Nephron (organoid): ENCODE measurements at regions not wholly inside any gene's neighbourhood (a gene's known extent, or its start where the extent isn't known, plus 50 kb on each side); places are given as distances from the start of the nearest gene placed in this dataset.

Source experiments
- H3K27ac Mint-ChIP-seq, 3 experiments: 2 replicates each; pipeline ENCODE4 v1.8.0; 2020; ENCODE audit warnings: mixed read lengths in 3 of 3, mild to moderate bottlenecking in 2 of 3, moderate library complexity in 1 of 3
- H3K27me3 Mint-ChIP-seq: 2 replicates; pipeline ENCODE4 v1.8.0; 2021; ENCODE audit warnings: low read depth, mild to moderate bottlenecking, moderate library complexity, mixed read lengths
- H3K36me3 Mint-ChIP-seq: 2 replicates; pipeline ENCODE4 v1.8.0; 2020; ENCODE audit warnings: low read depth, mixed read lengths
- H3K4me1 Mint-ChIP-seq: 2 replicates; pipeline ENCODE4 v1.8.0; 2020; ENCODE audit warnings: mixed read lengths
- H3K4me3 Mint-ChIP-seq, 3 experiments: 2 replicates each; pipeline ENCODE4 v1.8.0; 2020; ENCODE audit warnings: mild to moderate bottlenecking in 3 of 3, mixed read lengths in 3 of 3, moderate library complexity in 2 of 3
- H3K9me3 Mint-ChIP-seq: 2 replicates; pipeline ENCODE4 v1.8.0; 2020; ENCODE audit warnings: mixed read lengths
- TF ChIP-seq, protein P1 (sequence below), 3 experiments: fragments of 200-600 bp; sonication (generic); IDR thresholded peaks; one replicate each; pipeline ENCODE4 v1.5.0; 2021; ENCODE audit warnings: antibody characterized with exemption in 3 of 3; ENCODE audit not compliant: unreplicated experiment in 3 of 3

DNA sequence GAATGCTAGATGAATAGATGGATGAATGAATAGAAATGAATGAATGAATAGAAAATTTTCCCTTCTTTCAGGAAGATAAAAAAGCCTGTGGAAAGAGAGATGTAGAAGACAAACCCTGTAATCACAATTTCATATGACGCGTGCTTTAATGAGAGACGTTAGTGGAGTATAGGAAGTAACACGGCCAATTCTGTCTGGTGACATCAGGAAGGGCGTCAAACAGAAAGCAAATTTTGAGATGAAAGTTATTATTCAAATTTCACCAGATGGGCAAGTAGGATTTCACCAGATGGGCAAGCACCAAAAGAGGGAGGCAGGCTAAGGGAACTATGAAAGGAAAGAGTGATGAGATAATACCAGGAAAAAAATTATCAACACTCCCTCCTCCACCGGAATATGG lies 128.9 kb upstream of the PRSS1 start:
- Mint-ChIP-seq H3K4me1 (no peaks in the 10 kb centered on the region), H3K9me3 (no peaks in the 10 kb centered on the region), H3K36me3 (no peaks in the 10 kb centered on the region), H3K4me3 (no peak overlapping the region), H3K27ac (no peak overlapping the region), H3K27me3 (peaks cover 29% of the 10 kb centered on the region)
- TF ChIP-seq, protein P1, sequence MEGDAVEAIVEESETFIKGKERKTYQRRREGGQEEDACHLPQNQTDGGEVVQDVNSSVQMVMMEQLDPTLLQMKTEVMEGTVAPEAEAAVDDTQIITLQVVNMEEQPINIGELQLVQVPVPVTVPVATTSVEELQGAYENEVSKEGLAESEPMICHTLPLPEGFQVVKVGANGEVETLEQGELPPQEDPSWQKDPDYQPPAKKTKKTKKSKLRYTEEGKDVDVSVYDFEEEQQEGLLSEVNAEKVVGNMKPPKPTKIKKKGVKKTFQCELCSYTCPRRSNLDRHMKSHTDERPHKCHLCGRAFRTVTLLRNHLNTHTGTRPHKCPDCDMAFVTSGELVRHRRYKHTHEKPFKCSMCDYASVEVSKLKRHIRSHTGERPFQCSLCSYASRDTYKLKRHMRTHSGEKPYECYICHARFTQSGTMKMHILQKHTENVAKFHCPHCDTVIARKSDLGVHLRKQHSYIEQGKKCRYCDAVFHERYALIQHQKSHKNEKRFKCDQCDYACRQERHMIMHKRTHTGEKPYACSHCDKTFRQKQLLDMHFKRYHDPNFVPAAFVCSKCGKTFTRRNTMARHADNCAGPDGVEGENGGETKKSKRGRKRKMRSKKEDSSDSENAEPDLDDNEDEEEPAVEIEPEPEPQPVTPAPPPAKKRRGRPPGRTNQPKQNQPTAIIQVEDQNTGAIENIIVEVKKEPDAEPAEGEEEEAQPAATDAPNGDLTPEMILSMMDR (IDR thresholded peaks at IDR 0.05; ENCODE audit: unreplicated experiment in 3 of 3) = no peak

DNA sequence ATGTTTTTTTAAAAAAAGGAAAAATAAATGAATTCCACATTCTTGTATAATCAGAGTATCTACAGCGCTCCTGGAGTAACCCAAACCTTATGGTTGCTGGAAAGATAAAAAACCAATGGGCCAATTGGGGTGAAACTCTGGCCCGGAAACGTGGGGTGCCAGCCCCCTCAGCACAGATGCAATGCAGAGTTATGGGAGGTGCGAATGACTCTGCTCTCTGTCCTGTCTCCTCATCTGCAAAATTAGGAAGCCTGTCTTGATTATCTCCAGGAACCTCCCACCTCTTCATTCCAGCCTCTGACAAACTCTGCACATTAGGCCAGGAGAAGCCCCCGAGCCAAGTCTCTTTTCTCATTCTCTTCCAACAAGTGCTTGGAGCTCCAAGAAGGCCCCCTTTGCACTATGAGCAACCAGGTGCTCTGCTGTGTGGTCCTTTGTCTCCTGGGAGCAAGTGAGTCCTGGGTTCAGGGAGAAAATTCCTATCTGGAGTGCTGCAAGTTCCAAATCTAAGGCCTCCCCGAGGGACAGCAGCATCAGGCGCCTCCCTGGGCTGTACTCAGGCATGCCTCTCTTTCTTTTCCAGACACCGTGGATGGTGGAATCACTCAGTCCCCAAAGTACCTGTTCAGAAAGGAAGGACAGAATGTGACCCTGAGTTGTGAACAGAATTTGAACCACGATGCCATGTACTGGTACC lies 130.5 kb upstream of the PRSS1 start:
- no peaks in the 10 kb centered on the region for H3K36me3 Mint-ChIP-seq
- no peak overlapping the region for H3K4me3 Mint-ChIP-seq
- H3K27ac Mint-ChIP-seq = no peak overlapping the region

DNA sequence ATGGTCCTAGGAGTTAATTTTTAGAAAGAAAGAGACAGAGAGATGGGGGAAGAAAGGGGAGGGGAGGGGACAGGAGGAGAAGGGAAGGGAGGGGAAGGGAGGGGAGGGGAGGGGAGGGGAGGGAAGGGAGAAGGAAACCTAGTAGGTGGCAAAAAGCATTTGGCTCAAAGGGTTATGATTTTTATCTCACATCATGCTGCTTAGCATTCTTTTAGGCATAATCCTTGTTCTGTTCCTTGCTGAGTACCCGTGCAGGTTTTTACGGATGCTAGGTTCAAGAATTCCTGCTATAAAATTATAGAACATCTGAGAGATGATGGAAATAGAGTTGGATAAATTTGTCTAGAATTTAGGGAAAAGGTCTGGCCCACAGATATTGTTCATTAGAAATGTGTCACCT lies 132.4 kb upstream of the PRSS1 start:
- Mint-ChIP-seq H3K27ac (no peak overlapping the region), H3K36me3 (no peaks in the 10 kb centered on the region), H3K4me3 (no peak overlapping the region), H3K27me3 (peaks cover 34% of the 10 kb centered on the region), H3K9me3 (no peaks in the 10 kb centered on the region), H3K4me1 (no peaks in the 10 kb centered on the region)
- TF ChIP-seq, protein P1 (IDR thresholded peaks at IDR 0.05; ENCODE audit: unreplicated experiment in 3 of 3) = no peak

More for the DNA sequence above, 130.5 kb upstream of the PRSS1 start:
- H3K4me1 Mint-ChIP-seq = no peaks in the 10 kb centered on the region
- H3K27me3 Mint-ChIP-seq = peaks cover 34% of the 10 kb centered on the region
- TF ChIP-seq, protein P1 (IDR thresholded peaks at IDR 0.05; ENCODE audit: unreplicated experiment in 3 of 3) = no peak
- no peaks in the 10 kb centered on the region for H3K9me3 Mint-ChIP-seq

DNA sequence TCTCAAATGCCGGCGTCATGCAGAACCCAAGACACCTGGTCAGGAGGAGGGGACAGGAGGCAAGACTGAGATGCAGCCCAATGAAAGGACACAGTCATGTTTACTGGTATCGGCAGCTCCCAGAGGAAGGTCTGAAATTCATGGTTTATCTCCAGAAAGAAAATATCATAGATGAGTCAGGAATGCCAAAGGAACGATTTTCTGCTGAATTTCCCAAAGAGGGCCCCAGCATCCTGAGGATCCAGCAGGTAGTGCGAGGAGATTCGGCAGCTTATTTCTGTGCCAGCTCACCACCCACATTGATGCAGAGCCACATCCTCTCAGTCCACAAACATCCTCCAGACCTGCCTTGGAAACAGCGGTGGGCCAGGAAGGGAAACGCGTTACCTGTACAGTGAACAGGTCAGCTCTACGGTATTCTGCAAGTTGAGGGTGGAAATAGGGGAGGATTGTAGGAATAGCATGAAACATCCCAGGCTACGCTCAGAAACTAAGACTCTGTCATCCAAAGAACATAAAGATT lies 133.1 kb upstream of the PRSS1 start:
- no peaks in the 10 kb centered on the region for H3K4me1 Mint-ChIP-seq
- no peaks in the 10 kb centered on the region for H3K36me3 Mint-ChIP-seq
- TF ChIP-seq, protein P1 (IDR thresholded peaks at IDR 0.05; ENCODE audit: unreplicated experiment in 3 of 3) = no peak
- H3K4me3 Mint-ChIP-seq = no peak overlapping the region
- peaks cover 34% of the 10 kb centered on the region for H3K27me3 Mint-ChIP-seq
- no peaks in the 10 kb centered on the region for H3K9me3 Mint-ChIP-seq
- H3K27ac Mint-ChIP-seq = no peak overlapping the region

DNA sequence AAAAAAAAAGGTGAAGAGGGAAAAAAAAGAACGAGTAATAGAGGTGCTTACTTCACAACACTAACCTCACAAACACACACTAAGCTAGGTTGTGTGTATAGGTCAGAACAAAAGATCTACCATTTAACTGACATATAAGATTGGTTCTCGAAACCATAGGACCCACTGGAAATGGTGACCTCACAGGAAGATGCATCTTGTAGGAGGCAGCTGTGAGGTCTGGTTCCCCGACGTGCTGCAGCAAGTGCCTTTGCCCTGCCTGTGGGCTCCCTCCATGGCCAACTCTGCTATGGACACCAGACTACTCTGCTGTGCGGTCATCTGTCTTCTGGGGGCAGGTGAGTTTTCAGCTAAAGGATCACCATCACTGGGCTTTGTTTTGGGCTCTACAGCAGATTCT lies 133.8 kb upstream of the PRSS1 start:
- no peak overlapping the region for H3K4me3 Mint-ChIP-seq
- TF ChIP-seq, protein P1 (IDR thresholded peaks at IDR 0.05; ENCODE audit: unreplicated experiment in 3 of 3) = no peak
- no peak overlapping the region for H3K27ac Mint-ChIP-seq
- no peaks in the 10 kb centered on the region for H3K36me3 Mint-ChIP-seq
- no peaks in the 10 kb centered on the region for H3K4me1 Mint-ChIP-seq
- H3K9me3 Mint-ChIP-seq = no peaks in the 10 kb centered on the region
- H3K27me3 Mint-ChIP-seq = peaks cover 33% of the 10 kb centered on the region

DNA sequence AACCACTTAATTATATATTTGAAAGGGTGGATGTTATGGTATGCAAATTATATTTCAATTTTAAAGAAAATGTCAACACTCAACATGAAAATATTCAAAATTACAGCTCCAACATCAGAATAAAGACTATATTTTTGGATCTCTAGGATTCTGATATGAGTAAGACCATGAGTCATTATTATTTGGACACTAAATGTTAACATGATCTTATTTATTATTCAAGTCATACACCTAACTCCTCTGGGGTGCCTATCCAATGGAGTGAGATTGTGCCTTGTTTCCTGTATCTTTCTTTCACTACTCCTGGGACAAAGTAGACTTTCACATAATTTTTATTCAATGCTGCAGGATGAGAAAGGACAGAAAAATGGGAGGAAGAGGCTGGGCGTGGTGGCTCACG lies 135.2 kb upstream of the PRSS1 start:
- H3K9me3 Mint-ChIP-seq = no peaks in the 10 kb centered on the region
- TF ChIP-seq, protein P1 (IDR thresholded peaks at IDR 0.05; ENCODE audit: unreplicated experiment in 3 of 3) = no peak
- H3K27ac Mint-ChIP-seq = no peak overlapping the region
- no peak overlapping the region for H3K4me3 Mint-ChIP-seq
- H3K27me3 Mint-ChIP-seq = peaks cover 37% of the 10 kb centered on the region
- no peaks in the 10 kb centered on the region for H3K4me1 Mint-ChIP-seq
- H3K36me3 Mint-ChIP-seq = no peaks in the 10 kb centered on the region
